Skin epidermis (tissue), 12 donors: ENCODE measurements at regions not wholly inside any gene's neighbourhood (a gene's known extent, or its start where the extent isn't known, plus 50 kb on each side); places are given as distances from the start of the nearest gene placed in this dataset.
"Not testable (repeated sequence)": the region's sequence is repeated elsewhere in the genome, so short reads cannot be mapped to it uniquely, and the experiment has no call there.

Experiments used
- H3K27ac ChIP-seq, 21 experiments: fragments of 200-600 bp; sonication (generic) in 11 of 21; one replicate each; pipeline ENCODE4 v1.5.0; 2020; ENCODE audit warnings: mild to moderate bottlenecking in 3 of 21, inconsistent platforms in 2 of 21, moderate library complexity in 2 of 21
- H3K4me3 ChIP-seq, 7 experiments: fragments of 200-600 bp; sonication (generic) in 2 of 7; one replicate each; pipeline ENCODE4 v1.5.0; 2020; ENCODE audit warnings: inconsistent platforms in 2 of 7, mild to moderate bottlenecking in 2 of 7, moderate library complexity in 1 of 7

DNA sequence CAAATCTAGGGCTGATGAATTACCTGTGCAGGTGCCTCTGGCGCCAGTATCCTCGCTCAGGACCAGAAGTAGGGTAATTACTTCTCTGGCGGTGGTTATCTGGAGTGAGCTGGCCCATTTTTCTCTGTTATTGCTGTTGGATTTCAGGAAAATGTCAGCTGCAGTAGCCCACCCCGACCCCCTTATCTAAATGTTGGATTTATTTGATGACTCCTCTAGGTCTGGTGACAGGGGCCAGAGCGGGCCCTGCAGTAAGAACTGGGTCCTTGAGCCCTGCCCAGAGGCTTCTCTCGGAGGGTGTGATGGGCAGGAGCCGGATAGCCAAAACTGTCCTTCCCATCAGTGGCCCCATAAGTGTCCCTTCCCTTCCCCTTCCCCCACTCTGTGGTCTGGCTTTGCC lies 384.3 kb downstream of the PTPRU start:
- Histone ChIP-seq H3K27ac (no peak overlapping the region), H3K4me3 (no peak overlapping the region)

DNA sequence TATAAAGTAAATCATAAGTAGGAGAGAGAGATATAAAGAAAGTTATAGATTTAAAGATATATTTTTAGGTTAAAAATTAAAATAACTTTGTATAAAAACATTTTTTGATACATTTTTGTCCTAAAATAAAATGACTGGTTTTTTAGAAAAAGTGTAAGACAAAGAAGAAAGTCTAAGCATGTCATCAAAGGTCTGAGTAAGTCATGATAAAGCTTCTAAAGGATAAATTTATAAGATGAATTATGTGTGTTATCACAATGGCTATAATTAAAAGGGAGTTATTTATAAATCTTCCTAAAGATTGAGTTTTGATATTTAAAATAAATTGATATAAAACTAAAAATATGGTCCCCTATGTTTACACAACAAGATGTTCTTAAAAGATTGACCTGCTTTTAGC lies 370.9 kb downstream of the PTPRU start:
- no peak overlapping the region for H3K27ac ChIP-seq
- no peak overlapping the region for H3K4me3 ChIP-seq

DNA sequence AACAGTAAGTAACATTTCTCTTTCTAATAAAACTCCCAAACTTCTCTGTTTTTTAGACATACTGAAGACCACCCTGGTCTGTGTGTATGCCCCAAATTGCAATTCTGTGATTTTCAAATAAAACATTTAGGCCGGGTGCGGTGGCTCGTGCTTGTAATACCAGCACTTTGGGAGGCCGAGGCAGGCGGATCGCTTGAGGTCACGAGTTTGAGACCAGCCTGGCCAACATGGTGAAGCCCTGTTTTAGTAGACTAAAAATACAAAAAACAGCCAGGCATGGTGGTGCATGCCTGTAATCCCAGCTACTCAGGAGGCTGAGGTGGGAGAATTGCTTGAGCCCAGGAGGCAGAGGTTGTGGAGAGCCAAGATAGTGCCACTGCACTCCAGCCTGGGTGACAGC lies 368.5 kb downstream of the PTPRU start:
- peak overlapping the region in 1 of 21 experiments; percentile 21 for H3K27ac ChIP-seq
- H3K4me3 ChIP-seq: not testable (repeated sequence)

DNA sequence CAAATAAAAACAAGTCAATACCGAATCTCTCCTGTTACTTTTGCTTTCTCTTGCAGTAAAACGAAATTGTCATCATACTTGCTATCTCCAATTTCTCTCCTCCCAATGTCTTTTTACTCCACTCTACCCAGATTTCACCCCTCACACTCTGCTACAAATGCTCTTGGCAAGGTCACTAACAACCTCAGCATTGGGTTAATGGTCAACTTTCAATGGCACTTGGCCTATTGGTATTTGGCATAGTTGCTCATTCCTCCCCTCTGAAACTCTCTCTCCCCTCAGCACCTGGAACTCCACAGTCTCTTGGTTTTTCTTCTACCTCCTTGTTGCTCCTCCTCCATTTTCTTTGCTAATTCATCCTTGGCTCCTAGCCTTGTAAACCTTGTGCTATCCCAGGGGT lies 367.3 kb downstream of the PTPRU start:
- Histone ChIP-seq H3K27ac (no peak overlapping the region), H3K4me3 (no peak overlapping the region)

DNA sequence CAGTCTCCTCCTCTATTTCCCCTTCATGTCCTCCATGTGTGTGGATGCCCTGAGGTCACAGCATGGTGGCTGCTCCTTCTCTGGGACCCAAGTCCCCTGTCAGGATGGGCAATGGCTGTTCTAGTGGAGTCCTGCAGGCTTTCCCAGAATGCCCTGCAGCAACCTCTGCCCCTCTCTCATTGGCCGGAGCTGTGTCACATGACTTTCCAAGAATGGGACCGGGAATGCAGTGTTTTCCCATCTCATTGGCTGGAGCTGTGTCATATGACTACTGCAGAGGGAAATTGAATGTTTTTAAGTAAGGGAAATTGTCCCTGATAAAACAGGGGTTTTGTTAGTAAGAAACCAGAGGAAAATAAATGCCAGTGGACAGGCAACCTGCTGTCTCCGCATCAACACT lies 365.9 kb downstream of the PTPRU start:
- Histone ChIP-seq H3K27ac (no peak overlapping the region), H3K4me3 (no peak overlapping the region)

DNA sequence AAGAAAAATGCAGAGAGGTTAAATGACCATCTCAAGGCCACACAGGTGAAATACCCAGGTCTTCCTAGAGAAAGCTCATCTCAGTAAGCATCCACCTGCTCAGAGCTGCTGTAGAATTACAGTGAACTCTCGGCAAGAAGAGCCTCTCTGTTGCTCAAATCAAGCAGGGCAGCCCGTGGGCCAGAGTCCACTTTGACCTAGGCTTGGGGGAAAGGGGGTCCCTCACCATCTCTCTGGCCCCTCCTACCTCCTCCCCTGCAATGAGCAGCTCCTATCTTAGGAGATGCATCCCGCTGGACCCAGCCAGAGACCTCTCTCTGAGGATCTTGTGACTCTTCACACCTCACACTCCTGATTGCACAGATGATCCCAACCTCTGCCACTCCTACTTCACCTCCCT lies 364.7 kb downstream of the PTPRU start:
- Histone ChIP-seq H3K4me3 (no peak overlapping the region), H3K27ac (no peak overlapping the region)

DNA sequence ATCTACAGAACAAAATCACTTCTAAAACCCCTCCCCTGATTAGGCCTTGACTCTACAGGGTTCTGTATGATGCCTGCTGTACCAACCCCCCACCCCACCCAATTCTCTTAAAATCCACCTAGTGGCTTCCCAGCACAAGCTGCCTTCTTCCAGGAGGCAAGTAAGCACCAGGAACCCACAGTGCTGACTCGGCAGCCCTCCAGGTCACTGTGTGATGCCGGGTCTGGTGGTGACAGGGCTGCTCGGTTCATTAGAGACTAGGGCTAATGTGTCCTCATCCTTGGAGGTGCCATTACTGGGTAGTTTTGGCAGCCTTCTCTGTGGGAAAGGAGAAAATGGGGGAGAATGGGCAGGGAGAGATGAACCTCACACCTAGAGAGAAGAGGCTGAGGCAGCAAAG lies 363.5 kb downstream of the PTPRU start:
- Histone ChIP-seq H3K27ac (no peak overlapping the region), H3K4me3 (no peak overlapping the region)

DNA sequence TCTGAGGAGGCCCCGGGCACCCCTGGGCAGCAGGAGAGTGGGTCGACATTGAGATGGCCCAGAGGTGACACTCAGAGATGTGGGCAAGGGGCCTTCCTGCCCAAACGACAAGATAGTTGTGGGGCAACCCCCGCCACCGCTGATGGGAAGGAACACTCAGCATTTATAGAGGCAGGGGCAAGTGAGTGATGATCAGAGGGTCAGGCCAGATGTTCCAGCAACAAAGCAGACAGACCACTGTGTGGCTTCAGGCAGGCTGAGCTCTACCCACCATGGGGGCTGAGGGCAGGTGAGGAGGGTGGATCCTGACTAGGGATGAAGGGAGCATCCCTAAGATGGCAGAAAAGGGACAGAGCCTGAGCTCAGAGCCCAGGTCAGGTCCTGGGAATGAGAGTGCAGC lies 362.7 kb downstream of the PTPRU start:
- Histone ChIP-seq H3K4me3 (no peak overlapping the region), H3K27ac (no peak overlapping the region)

DNA sequence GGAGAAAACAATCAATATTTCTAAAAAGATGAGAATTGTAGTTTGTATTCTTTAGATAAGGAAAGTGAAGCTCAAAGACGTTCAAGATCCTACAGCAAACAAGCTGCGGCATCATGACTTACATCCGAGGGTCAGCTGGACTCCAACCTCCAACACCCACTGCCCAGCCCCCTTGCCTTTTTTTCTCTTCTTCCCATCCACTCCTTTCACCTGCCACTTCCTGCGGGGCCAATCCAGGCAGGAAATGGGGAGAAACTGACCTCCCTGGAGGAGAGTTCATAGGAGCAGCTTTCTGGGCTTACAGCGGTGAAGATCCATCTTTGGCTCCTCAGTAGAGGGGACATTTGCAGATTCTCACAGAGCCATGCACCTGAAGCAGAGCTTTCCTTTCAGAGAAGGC lies 361.5 kb downstream of the PTPRU start:
- Histone ChIP-seq H3K27ac (no peak overlapping the region), H3K4me3 (no peak overlapping the region)

DNA sequence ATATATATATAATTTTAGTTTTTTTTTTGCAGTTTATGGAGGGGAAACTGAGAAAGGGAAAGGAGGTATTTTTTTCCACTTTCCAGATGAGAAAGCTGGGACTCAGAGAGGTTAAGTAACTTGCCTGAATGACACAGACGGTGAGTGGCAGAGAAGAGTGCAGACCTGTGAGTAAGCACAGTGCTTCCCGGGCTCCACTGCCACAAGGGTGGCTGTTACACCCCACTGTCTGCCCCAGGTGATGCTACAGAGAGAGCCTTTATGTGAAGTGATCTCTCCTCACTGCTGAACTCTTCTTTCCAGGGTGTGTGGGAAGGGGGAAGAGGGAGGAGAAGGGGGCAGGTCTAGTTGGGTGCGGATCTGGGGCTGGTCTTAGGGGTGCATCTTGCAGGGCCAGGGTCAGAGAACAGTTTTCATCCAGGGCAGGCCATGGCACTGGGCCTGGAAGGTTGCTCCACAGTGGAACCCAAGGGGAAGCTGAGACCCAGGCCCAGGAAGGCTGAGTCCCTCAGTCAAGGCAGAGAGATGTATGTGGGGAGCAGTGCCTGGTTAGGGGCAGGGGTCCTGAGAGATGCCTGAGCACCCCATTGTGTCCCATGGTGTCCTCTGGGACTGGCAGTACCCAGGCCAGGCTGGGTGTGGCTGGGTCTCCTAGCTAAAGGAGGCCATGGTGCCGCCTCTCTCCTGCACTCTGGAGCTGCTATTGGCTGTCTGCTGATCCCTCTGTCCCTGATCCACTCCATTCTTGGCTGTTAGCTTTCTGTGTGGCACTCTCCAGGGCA lies 357.5 kb downstream of the PTPRU start:
- no peak overlapping the region for H3K4me3 ChIP-seq
- H3K27ac ChIP-seq: no peak overlapping the region

DNA sequence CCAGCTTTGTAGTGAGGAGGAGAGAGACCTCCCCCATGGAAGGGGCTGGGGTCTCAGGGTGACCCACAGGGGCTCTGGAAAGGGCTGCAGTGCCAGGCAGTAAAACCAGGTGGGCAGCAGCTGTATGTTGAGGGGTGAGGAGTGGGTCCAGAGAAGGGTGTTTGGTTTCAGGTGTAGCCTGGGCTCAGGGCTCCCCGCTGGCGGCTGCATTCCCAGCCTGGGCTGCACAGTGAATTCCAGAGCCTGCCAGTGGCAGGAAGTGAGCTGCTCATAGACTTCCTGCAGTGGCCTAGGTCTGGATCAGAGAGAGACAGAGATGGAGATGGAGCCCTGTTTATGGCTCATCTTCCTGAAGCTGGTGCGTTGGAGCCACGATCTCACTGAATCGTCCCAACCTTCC lies 356.4 kb downstream of the PTPRU start:
- no peak overlapping the region for H3K4me3 ChIP-seq
- H3K27ac ChIP-seq: no peak overlapping the region

DNA sequence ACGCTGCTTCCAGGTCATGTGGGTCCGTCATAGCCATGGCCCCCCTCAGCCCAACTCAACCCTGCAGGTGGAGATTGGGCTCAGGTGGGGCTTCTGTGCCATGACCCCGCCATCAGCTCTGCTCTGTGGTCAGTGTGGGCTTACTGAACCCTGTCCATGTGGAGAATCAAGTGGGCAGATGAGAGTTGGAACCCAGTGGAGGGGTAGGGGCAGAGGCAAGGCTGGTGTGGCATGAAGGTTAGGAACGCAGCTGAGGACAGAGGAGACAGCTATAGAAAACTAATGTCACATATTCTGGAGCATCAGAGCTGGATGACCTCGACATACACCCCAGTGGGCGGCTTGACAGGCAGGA lies 355.9 kb downstream of the PTPRU start:
- H3K4me3 ChIP-seq: no peak overlapping the region

DNA sequence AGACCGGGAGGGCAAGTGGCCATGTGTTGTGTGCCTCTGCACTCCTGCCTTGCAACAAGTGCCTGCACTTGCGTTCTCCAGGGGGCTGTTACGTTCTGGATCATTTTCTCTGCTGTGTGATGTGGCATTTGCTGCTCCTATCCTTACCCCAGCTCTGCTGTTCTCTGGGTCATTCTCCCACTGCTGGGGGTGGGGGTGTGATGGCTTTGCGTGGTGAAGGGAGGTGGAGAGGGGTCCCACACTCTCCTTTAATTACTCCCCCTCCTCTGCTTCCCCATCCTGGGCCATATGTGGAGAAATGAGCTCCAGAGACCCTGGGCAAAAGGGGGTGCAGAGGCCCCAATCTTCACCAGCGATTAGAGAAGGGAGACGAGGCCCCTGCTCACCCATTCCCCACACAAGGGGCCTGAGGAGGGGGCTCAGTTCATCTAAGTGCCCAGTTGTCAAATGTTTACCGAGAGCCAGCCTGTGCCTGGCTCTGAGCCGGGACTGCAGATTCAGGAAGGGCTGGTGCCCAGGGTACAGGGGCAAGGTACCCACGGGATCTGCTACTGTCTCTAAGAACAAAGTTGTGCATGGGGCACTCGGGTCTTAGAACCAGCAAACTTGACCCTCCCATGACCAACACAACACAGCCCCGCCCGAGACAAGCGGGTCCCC lies 355.4 kb downstream of the PTPRU start:
- Histone ChIP-seq H3K4me3 (no peak overlapping the region), H3K27ac (no peak overlapping the region)

More for the DNA sequence above, 355.9 kb downstream of the PTPRU start:
- H3K27ac ChIP-seq: no peak overlapping the region

DNA sequence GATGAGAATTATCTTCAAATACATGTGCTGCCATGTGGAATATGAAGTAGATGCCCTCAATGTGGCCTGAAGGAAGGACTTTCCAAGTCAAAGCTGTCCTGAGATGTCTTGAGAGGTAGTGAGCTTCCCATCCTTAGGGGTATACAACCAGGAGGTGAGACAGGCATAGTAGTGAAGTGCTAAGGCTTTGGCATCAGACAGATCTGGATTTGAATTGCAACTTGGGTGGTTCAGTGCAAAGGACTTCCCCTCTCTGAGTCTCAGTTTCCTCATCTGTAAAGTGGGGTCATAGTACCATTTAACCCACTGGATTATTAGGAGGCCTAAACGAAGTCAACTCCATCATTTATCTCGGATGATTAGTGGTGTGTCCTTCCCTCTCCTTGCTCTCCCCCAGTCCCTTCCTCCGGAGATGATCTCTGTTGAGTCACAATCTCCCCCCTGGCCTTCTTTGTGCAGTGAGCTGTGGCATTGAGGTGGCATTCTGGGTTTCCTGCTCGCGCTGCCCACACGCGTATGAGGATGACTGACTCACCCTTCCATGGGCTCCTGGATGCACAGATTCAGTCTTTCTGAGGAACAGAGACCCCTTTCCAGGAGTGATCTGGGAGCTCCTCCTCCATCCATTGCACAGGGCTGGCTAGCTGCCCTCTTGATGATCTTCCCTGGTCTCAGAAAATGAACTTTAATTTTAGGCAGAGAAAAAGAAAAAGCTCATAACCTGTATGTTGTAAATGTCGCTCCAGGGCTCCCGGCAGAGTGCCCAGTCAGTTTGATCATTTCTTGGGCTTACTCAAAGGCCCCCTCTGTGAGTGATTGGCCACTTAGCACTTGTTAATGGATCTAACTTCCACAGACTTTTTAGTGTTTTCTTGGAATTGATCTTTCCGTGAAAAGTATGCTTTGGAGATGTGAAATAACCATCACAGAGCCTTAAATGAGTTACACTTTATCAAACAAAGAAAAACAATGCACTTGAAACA lies 354.6 kb downstream of the PTPRU start:
- H3K4me3 ChIP-seq: no peak overlapping the region
- no peak overlapping the region for H3K27ac ChIP-seq

DNA sequence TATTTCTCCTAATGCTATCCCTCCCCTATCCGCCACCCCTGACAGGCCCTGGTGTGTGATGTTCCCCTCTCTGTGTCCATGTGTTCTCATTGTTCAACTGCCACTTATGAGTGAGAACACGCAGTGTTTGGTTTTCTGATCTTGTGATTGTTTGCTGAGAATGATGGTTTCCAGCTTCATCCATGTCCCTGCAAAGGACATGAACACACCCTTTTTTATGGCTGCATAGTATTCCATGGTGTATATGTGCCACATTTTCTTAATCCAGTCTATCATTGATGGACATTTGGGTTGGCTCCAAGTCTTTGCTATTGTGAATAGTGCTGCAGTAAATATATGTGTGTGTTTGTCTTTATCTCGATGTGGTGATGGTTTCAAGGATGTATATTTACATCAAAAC lies 353.4 kb downstream of the PTPRU start:
- not testable (repeated sequence) for H3K4me3 ChIP-seq, H3K27ac ChIP-seq

DNA sequence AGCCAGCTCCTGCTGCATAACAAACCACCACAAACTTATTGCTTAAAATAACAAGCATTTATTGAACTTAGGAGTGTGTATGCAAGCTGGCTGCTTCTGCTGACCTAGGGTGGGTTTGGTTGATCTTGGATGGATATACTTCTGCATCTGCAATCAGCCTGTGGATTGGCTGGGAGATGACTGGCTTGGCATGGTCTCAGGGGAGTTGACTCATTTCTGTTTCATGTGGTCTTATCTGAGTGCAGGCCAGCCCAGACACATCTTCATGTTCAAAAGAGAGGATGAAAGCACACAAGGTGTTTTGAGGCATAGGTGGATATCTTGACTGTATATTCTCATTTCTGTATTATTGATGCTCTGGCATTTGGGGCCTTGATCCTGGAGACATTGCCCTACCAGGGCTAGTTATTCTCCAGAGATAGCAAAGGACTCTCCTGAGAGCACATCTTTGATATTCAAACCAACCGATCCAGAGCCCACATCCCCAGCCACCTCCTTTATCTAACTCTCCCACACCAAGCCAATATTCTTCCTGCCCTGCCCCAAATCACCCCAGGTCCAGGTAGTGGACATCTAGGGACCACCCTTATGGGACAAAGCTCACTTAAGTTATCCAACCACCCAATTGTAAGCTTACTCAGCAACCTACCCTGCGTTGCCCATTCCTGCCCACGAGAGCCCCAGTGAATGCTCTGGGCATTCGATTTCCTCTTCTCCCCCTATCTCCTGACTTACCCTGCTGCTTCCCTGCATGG lies 350.8 kb downstream of the PTPRU start:
- no peak overlapping the region for H3K4me3 ChIP-seq

DNA sequence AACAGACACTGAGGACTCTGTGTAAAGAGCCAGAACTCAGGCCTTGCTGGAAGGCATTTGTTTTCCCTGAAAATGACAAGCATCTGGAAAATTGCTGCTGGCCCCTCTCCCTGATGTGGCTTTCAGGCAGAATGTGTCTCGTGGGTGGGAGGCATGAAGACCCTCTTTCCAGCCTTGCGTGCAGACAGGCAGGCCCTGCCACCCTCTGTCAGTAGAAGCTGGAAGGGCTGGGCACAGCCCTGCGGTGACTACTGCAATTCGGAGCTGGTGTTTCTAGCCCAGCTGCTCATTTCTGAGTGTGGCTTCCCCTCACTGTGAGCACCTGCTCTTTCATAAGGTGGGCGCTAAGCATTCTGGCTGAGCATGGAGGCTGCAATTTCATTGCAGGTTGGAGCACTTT lies 349.9 kb downstream of the PTPRU start:
- no peak overlapping the region for H3K27ac ChIP-seq
- no peak overlapping the region for H3K4me3 ChIP-seq

More for the DNA sequence above, 350.8 kb downstream of the PTPRU start:
- no peak overlapping the region for H3K27ac ChIP-seq

DNA sequence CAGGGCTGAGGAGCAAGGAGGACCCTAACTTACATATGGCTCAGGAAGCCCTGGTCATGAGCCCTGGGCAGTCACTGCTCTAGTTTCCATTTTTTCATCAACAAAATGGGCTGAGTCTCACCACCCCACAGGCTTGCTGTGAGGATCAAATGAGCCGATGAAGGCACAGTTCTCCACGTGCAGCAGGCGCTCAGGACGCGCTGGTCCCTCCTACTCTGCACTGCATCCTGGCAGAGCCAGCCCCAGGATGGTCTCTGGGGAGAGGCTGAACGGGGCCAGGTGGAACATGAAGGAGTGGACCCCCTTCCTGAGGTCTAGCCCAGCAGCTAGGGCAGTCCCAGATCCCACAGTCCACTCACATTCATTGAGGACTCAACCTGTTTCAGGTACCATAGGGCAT lies 349.3 kb downstream of the PTPRU start:
- no peak overlapping the region for H3K27ac ChIP-seq

DNA sequence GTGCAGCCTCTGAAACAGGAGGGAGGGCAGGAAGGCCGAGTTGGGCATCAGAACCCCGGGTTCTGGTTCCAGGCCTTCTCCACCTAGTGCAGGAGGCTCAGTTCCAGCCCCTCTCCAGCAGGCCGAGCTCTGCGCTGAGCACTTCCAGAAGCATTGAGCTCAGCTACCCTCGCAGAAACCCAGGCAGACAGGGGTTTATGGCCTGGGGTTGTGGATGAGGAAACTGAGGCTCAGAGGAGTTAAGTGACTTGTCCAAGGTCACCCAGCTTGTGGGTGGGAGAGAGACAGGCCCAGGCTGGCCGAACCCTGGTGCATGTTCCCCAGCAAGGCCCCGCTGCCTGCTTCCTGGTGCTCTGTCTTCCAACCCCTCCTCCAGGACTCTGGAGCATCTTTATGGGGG lies 348.9 kb downstream of the PTPRU start:
- H3K4me3 ChIP-seq: no peak overlapping the region
- peak overlapping the region in 1 of 21 experiments; percentile 7 for H3K27ac ChIP-seq

More for the DNA sequence above, 349.3 kb downstream of the PTPRU start:
- H3K4me3 ChIP-seq: no peak overlapping the region

DNA sequence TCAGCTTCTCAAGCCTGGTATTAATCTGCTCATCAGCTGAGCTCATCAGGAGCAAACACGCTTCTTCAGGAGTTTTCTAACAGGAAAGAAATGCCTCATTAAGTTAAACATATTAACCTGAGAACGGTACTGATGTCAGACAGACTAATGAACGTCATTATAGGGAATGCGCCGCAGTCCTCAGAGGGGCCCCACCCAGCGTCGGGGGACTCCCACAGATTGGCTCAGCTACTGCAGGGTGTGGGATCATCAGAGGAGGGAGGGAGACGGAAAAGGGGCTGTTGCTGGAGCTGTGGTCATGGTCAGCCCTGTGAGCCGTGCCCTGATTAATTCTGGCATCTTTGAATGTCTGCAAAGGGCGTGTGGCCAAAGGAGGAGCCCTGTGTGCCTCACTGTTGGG lies 348.5 kb downstream of the PTPRU start:
- peak overlapping the region in 4 of 21 experiments; percentile 0 to 46 (median 15) for H3K27ac ChIP-seq
- no peak overlapping the region for H3K4me3 ChIP-seq
